SK-N-SH (cell line): ENCODE measurements at regions not wholly inside any gene's neighbourhood (a gene's known extent, or its start where the extent isn't known, plus 50 kb on each side); places are given as distances from the start of the nearest gene placed in this dataset.

ENCODE experiments used
- CTCF ChIP-seq: fragments of 200-600 bp; sonication (generic); IDR thresholded peaks from 2 replicates; pipeline ENCODE4 v1.6.1; 2017; ENCODE audit warnings: antibody characterized with exemption, mild to moderate bottlenecking, moderate library complexity
- ELF1 ChIP-seq: IDR thresholded peaks from 2 replicates; pipeline ENCODE4 v1.4.0; 2012
- EP300 ChIP-seq, 2 experiments: IDR thresholded peaks; 2 replicates each; pipeline versions ENCODE4 v1.4.0 to v1.6.1; 2012; ENCODE audit warnings: borderline replicate concordance in 1 of 2, low read depth in 1 of 2, low read length in 1 of 2
- EZH2phosphoT487 ChIP-seq: fragments of 200-600 bp; sonication (generic); IDR thresholded peaks from 2 replicates; pipeline ENCODE4 v1.6.1; 2017; ENCODE audit warnings: low read depth, mixed run types, mild to moderate bottlenecking, antibody characterized with exemption, moderate library complexity, borderline replicate concordance
- FOXM1 ChIP-seq: IDR thresholded peaks from 2 replicates; pipeline ENCODE4 v1.4.0; 2012; ENCODE audit warnings: low read depth, mild to moderate bottlenecking
- MEF2A ChIP-seq: IDR thresholded peaks from 2 replicates; pipeline ENCODE4 v1.4.0; 2012; ENCODE audit warnings: low read depth, borderline replicate concordance
- RAD21 ChIP-seq: IDR thresholded peaks from 2 replicates; pipeline ENCODE4 v1.6.1; 2012; ENCODE audit warnings: mild to moderate bottlenecking, low read length
- REST ChIP-seq: IDR thresholded peaks from 2 replicates; pipeline ENCODE4 v1.6.1; 2012; ENCODE audit warnings: mild to moderate bottlenecking, low read depth, low read length, moderate library complexity
- TAF1 ChIP-seq: IDR thresholded peaks from 2 replicates; pipeline ENCODE4 v1.6.1; 2012; ENCODE audit warnings: low read depth, mild to moderate bottlenecking, low read length, moderate library complexity, borderline replicate concordance
- ZBTB33 ChIP-seq: IDR thresholded peaks from 2 replicates; pipeline ENCODE4 v1.4.0; 2012; ENCODE audit warnings: low read depth, borderline replicate concordance

- TF ChIP-seq ELF1 (no peak), FOXM1 (no peak), CTCF (no peak), MEF2A (no peak), REST (no peak), EZH2phosphoT487 (no peak), EP300 (IDR thresholded peaks at IDR 0.05; ENCODE audit: borderline replicate concordance in 1 of 2, low read depth in 1 of 2, low read length in 1 of 2) (no peak), TAF1 (no peak), RAD21 (no peak), ZBTB33 (no peak)
Observed at GRCh38 chr6:91097364-91097763, 510.5 kb upstream of the MAP3K7 start.
